Spinal cord (tissue), 9 donors: ENCODE measurements at regions not wholly inside any gene's neighbourhood (a gene's known extent, or its start where the extent isn't known, plus 50 kb on each side); places are given as distances from the start of the nearest gene placed in this dataset.

Source experiments
- DNase-seq, 6 donors: peaks; one replicate each; pipeline versions ENCODE4 v3.0.0 to v3.0.0-alpha.2; 2013 to 2015; ENCODE audit warnings: low spot score in 6 of 6, low read depth in 4 of 6
- H3K27ac ChIP-seq: one replicate; pipeline ENCODE4 v1.5.1; 2013; ENCODE audit warnings: low read depth, low read length, control low read depth
- H3K27me3 ChIP-seq: one replicate; pipeline ENCODE4 v1.6.1; 2013; ENCODE audit warnings: low read length; ENCODE audit not compliant: control insufficient read depth, insufficient read depth
- H3K36me3 ChIP-seq: one replicate; pipeline ENCODE4 v1.6.1; 2013; ENCODE audit warnings: low read length; ENCODE audit not compliant: control insufficient read depth, insufficient read depth
- H3K4me1 ChIP-seq: one replicate; pipeline ENCODE4 v1.6.1; 2013; ENCODE audit warnings: low read length; ENCODE audit not compliant: control insufficient read depth, insufficient read depth
- H3K4me3 ChIP-seq: one replicate; pipeline ENCODE4 v1.5.1; 2013; ENCODE audit warnings: low read depth, low read length, control low read depth
- H3K9me3 ChIP-seq: one replicate; pipeline ENCODE4 v1.6.1; 2013; ENCODE audit warnings: low read length; ENCODE audit not compliant: control insufficient read depth, insufficient read depth
- WGBS: methylation state at CpG from one replicate; pipeline ENCODE4 v1.1.5; 2013; ENCODE audit warnings: missing lambda C conversion rate; ENCODE audit not compliant: insufficient coverage; 5-methylcytosine and 5-hydroxymethylcytosine counted together
- donor health status: healthy.

DNA sequence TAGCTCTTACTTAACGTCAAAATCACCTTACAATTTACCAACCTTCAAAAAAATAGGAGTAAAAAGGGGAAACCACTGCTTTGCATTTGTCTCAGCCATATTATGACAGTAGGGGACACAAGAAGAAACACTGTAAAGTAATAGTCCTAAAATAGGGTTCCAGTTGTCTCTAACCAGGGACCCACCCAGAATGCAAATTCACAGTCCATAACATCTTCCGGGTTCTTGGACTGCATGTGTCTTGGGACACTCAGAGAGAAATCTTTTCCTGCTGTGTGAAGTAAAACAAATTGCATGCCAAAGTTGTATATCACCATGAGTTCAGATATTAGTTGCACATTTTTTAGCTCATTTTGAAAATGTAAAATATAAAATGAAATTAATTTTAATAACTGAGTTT lies 69.8 kb upstream of the PGR start:
- no peak overlapping the region for H3K4me3 ChIP-seq
- WGBS: no CpG with 5 or more reads among the region's 2 CpGs
- no peak for DNase-seq
- H3K9me3 ChIP-seq: no peaks in the 10 kb centered on the region
- H3K36me3 ChIP-seq: no peaks in the 10 kb centered on the region
- no peak overlapping the region for H3K27ac ChIP-seq
- no peaks in the 10 kb centered on the region for H3K4me1 ChIP-seq
- no peaks in the 10 kb centered on the region for H3K27me3 ChIP-seq

DNA sequence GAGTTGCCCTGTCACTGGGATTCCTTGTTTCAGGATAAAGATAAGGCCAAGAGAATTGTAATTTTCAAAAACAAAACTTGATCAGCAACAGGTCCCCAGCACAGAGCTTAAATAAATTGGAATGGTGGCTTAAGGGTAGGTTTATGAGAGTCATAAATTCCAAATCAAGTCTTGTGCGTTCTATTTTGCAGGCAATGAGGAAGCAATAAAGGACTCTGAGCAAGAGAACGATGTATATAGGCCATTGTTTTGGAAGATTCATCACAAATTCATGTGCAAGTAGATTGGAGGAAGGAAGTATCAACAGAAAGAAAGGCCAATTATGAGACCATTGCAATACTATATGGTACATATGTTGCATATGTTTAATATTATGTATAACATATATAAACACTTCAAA lies 65.7 kb upstream of the PGR start:
- DNase-seq: no peak
- H3K27ac ChIP-seq: no peak overlapping the region
- no peak overlapping the region for H3K4me3 ChIP-seq
- H3K27me3 ChIP-seq: no peaks in the 10 kb centered on the region
- H3K9me3 ChIP-seq: no peaks in the 10 kb centered on the region
- H3K4me1 ChIP-seq: no peaks in the 10 kb centered on the region
- WGBS: 59% methylated on average over 2 of the region's 2 CpGs
- no peaks in the 10 kb centered on the region for H3K36me3 ChIP-seq

- WGBS: 93% methylated on average over 2 of the region's 2 CpGs
- H3K4me3 ChIP-seq: no peak overlapping the region
- no peak for DNase-seq
- no peaks in the 10 kb centered on the region for H3K27me3 ChIP-seq
- H3K36me3 ChIP-seq: no peaks in the 10 kb centered on the region
- no peak overlapping the region for H3K27ac ChIP-seq
- H3K4me1 ChIP-seq: no peaks in the 10 kb centered on the region
- no peaks in the 10 kb centered on the region for H3K9me3 ChIP-seq
These were observed 59.2 kb upstream of the PGR start for GRCh38 chr11:101188801-101189200.

GRCh38 chr11:101188173-101188572 lies 58.6 kb upstream of the PGR start:
- H3K4me1 ChIP-seq: no peaks in the 10 kb centered on the region
- no peaks in the 10 kb centered on the region for H3K9me3 ChIP-seq
- no peak for DNase-seq
- H3K27me3 ChIP-seq: no peaks in the 10 kb centered on the region
- H3K27ac ChIP-seq: no peak overlapping the region
- no peaks in the 10 kb centered on the region for H3K36me3 ChIP-seq
- WGBS: 80% methylated on average over 1 of the region's 3 CpGs
- H3K4me3 ChIP-seq: no peak overlapping the region

DNA sequence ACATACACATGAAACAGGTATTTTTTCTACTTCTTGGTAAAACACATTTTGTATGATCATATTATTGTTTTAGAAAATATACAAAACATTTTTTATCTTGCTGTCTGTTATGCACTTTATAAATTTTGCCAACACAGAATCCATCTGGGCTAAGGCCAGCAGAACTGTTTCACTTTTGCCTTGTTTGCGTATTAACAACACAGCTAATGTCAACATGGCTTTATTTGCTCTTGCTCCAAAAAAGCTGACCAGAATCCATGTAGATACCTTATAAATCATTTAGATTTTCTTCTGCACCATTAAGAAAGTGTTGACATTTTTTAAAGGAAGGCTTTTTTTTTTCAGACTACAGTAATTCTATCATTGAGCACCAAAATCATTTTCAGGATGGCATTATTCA lies 58.1 kb upstream of the PGR start:
- WGBS: no CpG with 5 or more reads among the region's 1 CpG
- DNase-seq: no peak
- Histone ChIP-seq H3K9me3 (no peaks in the 10 kb centered on the region), H3K4me1 (no peaks in the 10 kb centered on the region), H3K36me3 (no peaks in the 10 kb centered on the region), H3K27me3 (no peaks in the 10 kb centered on the region), H3K27ac (no peak overlapping the region), H3K4me3 (no peak overlapping the region)

DNA sequence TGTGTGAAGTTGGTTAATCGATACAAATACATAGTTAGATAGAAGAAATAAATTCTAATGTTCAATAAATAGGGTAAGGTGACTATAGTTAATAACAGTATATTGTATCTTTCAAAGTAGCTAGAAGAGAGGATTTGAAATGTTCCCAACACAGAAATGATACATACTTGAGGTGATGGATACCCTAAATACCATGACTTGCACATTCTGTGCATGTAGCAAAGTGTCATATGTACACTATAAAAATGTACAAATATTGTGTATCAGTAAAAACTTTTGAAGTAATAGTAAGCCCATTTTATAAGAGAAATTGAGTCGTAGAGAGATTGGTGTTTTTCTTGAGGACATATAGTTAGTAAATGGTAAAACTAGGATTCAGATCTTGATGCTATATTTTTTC lies 56.4 kb upstream of the PGR start:
- H3K4me3 ChIP-seq: no peak overlapping the region
- no CpG with 5 or more reads among the region's 2 CpGs for WGBS
- H3K9me3 ChIP-seq: no peaks in the 10 kb centered on the region
- no peak for DNase-seq
- H3K4me1 ChIP-seq: no peaks in the 10 kb centered on the region
- no peaks in the 10 kb centered on the region for H3K27me3 ChIP-seq
- no peak overlapping the region for H3K27ac ChIP-seq
- no peaks in the 10 kb centered on the region for H3K36me3 ChIP-seq

DNA sequence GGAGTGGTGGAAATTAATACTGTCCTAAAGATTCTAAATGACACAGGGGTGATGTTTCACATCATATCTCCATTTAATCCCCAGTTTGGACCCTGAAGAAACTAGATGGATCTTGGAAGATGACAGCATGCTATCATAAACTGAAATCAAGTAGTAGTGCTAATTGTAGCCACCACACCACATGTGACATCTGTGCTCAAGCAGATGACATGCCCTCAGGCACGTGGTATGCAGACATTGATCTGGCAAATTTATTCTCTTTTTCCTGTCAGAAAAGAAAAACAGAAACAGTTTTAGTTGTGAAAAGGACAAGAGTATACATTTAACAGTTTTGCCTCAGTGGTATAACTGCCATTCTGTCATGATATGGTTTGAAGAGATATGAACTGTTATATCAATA lies 52.9 kb upstream of the PGR start:
- WGBS: no CpG with 5 or more reads among the region's 1 CpG
- H3K9me3 ChIP-seq: no peaks in the 10 kb centered on the region
- no peaks in the 10 kb centered on the region for H3K36me3 ChIP-seq
- no peak overlapping the region for H3K4me3 ChIP-seq
- no peak overlapping the region for H3K27ac ChIP-seq
- DNase-seq: no peak
- H3K27me3 ChIP-seq: no peaks in the 10 kb centered on the region
- H3K4me1 ChIP-seq: no peaks in the 10 kb centered on the region

DNA sequence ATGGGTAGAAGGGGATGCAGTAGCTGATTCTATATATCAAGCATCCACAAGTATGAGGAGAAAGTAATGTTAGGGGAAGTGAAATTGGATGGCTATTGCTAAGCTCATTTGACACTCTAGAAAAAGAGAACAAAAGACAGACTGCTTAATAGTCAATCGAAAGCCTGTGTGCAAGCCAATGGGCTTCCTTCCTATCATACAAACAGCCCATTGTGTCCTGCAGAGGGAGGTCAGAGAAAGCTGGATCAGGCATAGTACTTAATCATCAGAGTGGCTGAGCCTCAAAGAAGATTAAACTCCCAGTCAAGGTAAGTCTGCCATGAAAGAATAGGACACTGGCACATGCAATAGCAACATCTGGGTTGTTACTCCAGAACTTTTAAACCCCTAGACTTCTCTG lies 50.9 kb upstream of the PGR start:
- no peaks in the 10 kb centered on the region for H3K9me3 ChIP-seq
- no CpG with 5 or more reads among the region's 1 CpG for WGBS

More for the DNA sequence above, 50.9 kb upstream of the PGR start:
- no peaks in the 10 kb centered on the region for H3K36me3 ChIP-seq
- no peak overlapping the region for H3K4me3 ChIP-seq
- H3K4me1 ChIP-seq: no peaks in the 10 kb centered on the region
- H3K27ac ChIP-seq: no peak overlapping the region
- H3K27me3 ChIP-seq: no peaks in the 10 kb centered on the region
- peak in 1 of 6 donors; percentile 3 for DNase-seq
